ENCODE measurements at regions not wholly inside any gene's neighbourhood (a gene's known extent, or its start where the extent isn't known, plus 50 kb on each side); places are given as distances from the start of the nearest gene placed in this dataset.

DNA sequence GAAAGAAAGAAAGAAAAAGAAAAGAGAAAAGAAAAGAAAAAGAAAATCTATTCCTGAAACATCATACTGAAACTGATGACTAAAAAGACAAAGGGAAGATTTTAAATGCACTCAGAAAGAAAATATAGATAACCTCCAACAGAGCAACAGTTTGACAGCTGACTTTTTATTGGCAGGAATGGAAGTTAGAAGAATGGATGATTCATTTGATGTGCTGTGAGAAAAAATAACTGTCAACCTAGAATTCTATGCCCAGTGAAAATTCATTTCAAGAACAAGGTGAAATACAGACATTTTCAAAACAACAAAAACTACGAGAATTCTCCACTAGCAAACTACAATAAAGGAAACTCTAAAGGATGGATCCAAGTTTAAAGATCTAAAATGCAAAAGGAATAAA, 50.5 kb upstream of the HSPA12A start:
- DNase-seq (ENCODE audit: low spot score) = no peak

DNA sequence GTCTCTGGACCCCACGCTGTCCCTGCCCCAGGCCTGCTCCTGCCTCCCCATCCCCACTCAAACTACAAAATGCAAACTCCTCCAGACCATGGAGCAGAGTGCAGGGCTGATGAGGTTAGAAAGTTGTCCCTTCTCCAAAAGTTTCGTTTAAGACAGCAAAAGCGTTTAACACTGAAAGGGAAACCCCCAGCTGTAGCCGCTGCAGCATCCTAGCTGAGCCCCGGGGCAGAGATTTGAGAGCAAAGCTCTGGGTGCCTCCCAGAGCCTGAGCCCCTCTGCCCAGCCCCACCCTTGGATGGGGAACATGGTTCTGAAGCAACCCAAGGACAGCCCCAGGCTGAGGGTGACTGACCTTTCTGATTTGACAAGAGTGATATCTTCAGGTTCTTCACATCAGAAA, 52.8 kb upstream of the ENO4 start:
- no peak for DNase-seq (ENCODE audit: low spot score)

DNA sequence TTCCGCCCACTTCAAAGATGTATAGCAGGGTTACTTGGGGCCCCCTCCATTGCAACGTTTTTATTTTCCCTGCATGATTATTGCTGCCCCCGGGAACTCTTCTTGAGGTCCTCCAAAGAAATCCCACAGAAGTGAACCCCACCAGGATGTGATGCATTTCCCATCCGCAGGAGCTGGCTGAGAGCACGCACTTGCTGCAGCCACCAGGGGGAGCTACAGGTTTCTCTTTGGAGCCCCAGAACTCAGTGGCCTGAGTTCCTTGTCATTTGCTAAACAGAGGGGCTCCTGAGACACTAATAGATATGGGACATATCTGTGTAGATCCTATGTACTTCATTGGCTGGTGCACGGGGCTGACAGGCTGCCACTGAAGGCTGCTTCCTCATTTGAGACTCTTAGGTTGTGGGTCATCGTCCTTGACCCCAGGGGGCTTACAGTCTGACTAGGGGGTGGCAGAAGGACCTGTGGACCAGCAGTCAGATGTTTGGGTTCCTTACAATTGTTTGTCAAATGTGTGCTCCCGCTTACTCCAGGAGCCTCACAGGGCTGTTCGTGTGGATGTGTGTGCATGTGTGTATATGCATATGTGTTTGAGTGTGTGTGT, 52.3 kb upstream of the ENO4 start:
- peak; percentile 74 for DNase-seq (ENCODE audit: low spot score)

DNA sequence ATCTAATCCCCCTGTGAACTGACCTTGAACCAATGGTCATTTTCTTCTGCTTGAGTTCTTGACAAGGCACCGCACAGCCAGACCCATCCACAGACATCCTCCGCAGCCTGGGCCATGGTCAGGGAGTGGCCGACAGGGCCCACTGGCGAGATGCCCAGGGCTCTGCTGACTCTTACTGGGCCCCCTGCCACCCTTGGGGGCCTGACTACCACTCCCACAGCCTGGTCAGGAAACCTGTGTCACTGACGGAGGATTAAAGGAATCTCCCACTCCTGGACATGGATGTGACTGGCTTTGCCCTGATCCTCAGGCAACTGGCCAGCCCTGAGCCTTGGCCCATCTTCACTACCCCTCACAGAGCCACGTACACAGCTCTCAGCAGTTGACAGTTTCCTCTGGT, 50.4 kb upstream of the ENO4 start:
- DNase-seq (ENCODE audit: low spot score) = no peak
